Loucy (cell line): ENCODE measurements at regions not wholly inside any gene's neighbourhood (a gene's known extent, or its start where the extent isn't known, plus 50 kb on each side); places are given as distances from the start of the nearest gene placed in this dataset.
"Not testable (repeated sequence)": the region's sequence is repeated elsewhere in the genome, so short reads cannot be mapped to it uniquely, and the experiment has no call there.

Experiments
- H2AFZ ChIP-seq: fragments of 200-600 bp; sonication (generic); 2 replicates; pipeline ENCODE4 v1.6.0; 2016; ENCODE audit warnings: antibody characterized with exemption, mild to moderate bottlenecking, low read length, moderate library complexity
- H3F3A ChIP-seq: fragments of 200-600 bp; 2 replicates; pipeline ENCODE4 v1.6.0; 2016; ENCODE audit warnings: antibody characterized with exemption, low read depth, mild to moderate bottlenecking
- H3K27me3 ChIP-seq: fragments of 200-600 bp; sonication (generic); 2 replicates; pipeline ENCODE4 v1.6.1; 2014; ENCODE audit warnings: low read length, mild to moderate bottlenecking; ENCODE audit not compliant: insufficient read depth, poor library complexity, severe bottlenecking
- H3K36me3 ChIP-seq: fragments of 200-600 bp; sonication (generic); 2 replicates; pipeline ENCODE4 v1.6.1; 2016; ENCODE audit warnings: low read length; ENCODE audit not compliant: insufficient read depth
- H3K4me1 ChIP-seq: fragments of 200-600 bp; sonication (generic); 2 replicates; pipeline ENCODE4 v1.5.1; 2014; ENCODE audit warnings: low read length, mild to moderate bottlenecking; ENCODE audit not compliant: insufficient read depth, poor library complexity, severe bottlenecking
- H3K4me2 ChIP-seq: fragments of 200-600 bp; sonication (generic); 2 replicates; pipeline ENCODE4 v1.6.0; 2014; ENCODE audit warnings: antibody characterized with exemption, low read length, low read depth, mild to moderate bottlenecking; ENCODE audit not compliant: poor library complexity, severe bottlenecking
- H3K4me3 ChIP-seq: fragments of 200-600 bp; sonication (generic); 2 replicates; pipeline ENCODE4 v1.5.1; 2014; ENCODE audit warnings: low read length, mild to moderate bottlenecking, mixed read lengths; ENCODE audit not compliant: poor library complexity, severe bottlenecking
- H3K79me2 ChIP-seq: fragments of 200-600 bp; sonication (generic); 2 replicates; pipeline ENCODE4 v1.6.1; 2014; ENCODE audit warnings: low read length; ENCODE audit not compliant: insufficient read depth
- H3K9ac ChIP-seq: fragments of 200-600 bp; sonication (generic); 2 replicates; pipeline ENCODE4 v1.6.0; 2014; ENCODE audit warnings: mild to moderate bottlenecking, low read depth, low read length, moderate library complexity; ENCODE audit not compliant: poor library complexity, severe bottlenecking
- H3K9me2 ChIP-seq: fragments of 200-600 bp; sonication (generic); replicated peaks from 2 replicates; pipeline ENCODE4 v1.6.1; 2016; ENCODE audit warnings: low read depth, low read length, mixed read lengths
- H3K9me3 ChIP-seq: fragments of 200-600 bp; sonication (generic); 2 replicates; pipeline ENCODE4 v1.6.1; 2014; ENCODE audit warnings: mild to moderate bottlenecking, antibody characterized with exemption, low read length, low read depth; ENCODE audit not compliant: insufficient read depth
- H4K20me1 ChIP-seq: fragments of 200-600 bp; sonication (generic); 2 replicates; pipeline ENCODE4 v1.6.0; 2014; ENCODE audit warnings: antibody characterized with exemption, low read length, mild to moderate bottlenecking; ENCODE audit not compliant: insufficient read depth, poor library complexity, severe bottlenecking
- EZH2phosphoT487 ChIP-seq: fragments of 200-600 bp; IDR thresholded peaks from 2 replicates; pipeline ENCODE4 v1.6.1; 2018; ENCODE audit warnings: antibody characterized with exemption, mild to moderate bottlenecking, moderate library complexity, borderline replicate concordance
- TF ChIP-seq, protein P1 (sequence below): fragments of 200-600 bp; sonication (generic); conservative IDR thresholded peaks from 2 replicates; pipeline ENCODE4 v1.5.1; 2014; ENCODE audit warnings: mild to moderate bottlenecking, antibody characterized with exemption, low read length

DNA sequence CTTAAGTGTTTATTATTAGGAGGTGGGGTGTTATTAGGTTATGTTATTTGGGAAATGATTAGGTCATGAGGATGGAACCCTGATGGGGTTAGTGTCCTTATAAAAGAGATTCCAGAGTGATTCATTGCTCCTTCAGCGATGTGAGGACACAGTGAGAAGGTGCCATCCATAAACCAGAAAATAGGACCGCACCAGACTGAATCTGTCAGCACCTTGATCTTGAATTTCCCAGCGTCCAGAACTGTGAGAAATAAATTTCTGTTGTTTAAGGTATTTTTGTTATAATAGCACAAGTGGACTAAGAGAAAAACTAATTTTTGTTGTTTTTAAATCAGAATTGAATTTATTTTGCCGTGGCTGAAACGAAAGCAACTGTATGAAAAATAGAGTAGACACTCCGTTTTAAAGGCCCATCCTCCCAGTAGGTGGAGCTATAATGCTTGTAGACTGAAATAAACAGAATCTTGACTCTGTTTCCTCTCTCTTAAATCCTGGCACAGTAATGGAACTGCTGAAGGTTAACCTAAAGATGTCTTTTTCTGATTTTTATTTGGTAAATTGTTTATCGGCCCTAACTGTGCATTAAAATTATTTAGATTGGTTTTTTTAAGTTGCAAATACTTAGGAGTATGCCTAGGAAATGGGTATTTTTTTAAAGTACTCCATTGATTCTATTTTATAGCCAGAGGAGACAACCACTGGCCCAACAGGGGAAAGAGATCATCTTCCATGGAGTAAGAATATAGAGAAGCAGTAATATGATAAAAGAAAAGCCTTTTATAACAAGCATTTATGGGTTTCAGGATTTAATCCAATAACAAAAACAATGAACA, 133.2 kb upstream of the ADAMTS3 start:
- H3K79me2 ChIP-seq = no peaks in the 10 kb centered on the region
- no peaks in the 10 kb centered on the region for H3K9me3 ChIP-seq
- H3K9ac ChIP-seq = peak overlapping the region; percentile 29
- no peaks in the 10 kb centered on the region for H3F3A ChIP-seq
- H3K9me2 ChIP-seq = no peaks in the 10 kb centered on the region
- TF ChIP-seq EZH2phosphoT487 = no peak
- TF ChIP-seq, protein P1, sequence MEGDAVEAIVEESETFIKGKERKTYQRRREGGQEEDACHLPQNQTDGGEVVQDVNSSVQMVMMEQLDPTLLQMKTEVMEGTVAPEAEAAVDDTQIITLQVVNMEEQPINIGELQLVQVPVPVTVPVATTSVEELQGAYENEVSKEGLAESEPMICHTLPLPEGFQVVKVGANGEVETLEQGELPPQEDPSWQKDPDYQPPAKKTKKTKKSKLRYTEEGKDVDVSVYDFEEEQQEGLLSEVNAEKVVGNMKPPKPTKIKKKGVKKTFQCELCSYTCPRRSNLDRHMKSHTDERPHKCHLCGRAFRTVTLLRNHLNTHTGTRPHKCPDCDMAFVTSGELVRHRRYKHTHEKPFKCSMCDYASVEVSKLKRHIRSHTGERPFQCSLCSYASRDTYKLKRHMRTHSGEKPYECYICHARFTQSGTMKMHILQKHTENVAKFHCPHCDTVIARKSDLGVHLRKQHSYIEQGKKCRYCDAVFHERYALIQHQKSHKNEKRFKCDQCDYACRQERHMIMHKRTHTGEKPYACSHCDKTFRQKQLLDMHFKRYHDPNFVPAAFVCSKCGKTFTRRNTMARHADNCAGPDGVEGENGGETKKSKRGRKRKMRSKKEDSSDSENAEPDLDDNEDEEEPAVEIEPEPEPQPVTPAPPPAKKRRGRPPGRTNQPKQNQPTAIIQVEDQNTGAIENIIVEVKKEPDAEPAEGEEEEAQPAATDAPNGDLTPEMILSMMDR = peak; percentile 83
- no peaks in the 10 kb centered on the region for H3K27me3 ChIP-seq
- H3K4me1 ChIP-seq = no peaks in the 10 kb centered on the region
- peak overlapping the region; percentile 62 for H3K4me2 ChIP-seq
- no peaks in the 10 kb centered on the region for H3K36me3 ChIP-seq
- no peaks in the 10 kb centered on the region for H4K20me1 ChIP-seq
- H3K4me3 ChIP-seq = peak overlapping the region; percentile 71
- peak overlapping the region; percentile 87 for H2AFZ ChIP-seq

DNA sequence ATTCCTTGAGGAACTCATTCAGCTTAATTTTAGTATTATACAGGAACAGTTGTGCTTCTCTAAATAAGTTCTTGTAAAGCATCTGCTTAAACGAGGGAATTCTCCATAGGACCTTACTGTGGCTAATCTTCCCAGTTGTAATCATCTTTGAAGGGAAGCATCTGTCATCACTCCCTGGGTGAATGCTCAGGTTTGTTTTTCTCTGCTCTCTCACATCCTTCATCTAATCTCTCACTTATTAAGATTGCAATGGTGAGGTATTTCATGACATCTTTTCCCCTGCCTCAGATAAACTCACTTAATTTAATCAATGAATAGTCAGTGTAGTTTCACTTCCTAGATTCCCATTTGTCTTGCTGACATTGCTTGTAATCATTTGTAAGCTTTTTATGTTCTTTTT, 121.8 kb upstream of the ADAMTS3 start:
- H3K9me3 ChIP-seq = no peaks in the 10 kb centered on the region
- no peaks in the 10 kb centered on the region for H3K4me1 ChIP-seq
- H4K20me1 ChIP-seq = no peaks in the 10 kb centered on the region
- H3K36me3 ChIP-seq = no peaks in the 10 kb centered on the region
- TF ChIP-seq EZH2phosphoT487 = no peak
- TF ChIP-seq, protein P1 = no peak
- no peaks in the 10 kb centered on the region for H3K9me2 ChIP-seq
- no peaks in the 10 kb centered on the region for H3K27me3 ChIP-seq
- no peak overlapping the region for H3K4me2 ChIP-seq
- no peaks in the 10 kb centered on the region for H3K79me2 ChIP-seq
- no peak overlapping the region for H3K9ac ChIP-seq
- no peak overlapping the region for H2AFZ ChIP-seq
- H3K4me3 ChIP-seq = no peak overlapping the region
- no peaks in the 10 kb centered on the region for H3F3A ChIP-seq

DNA sequence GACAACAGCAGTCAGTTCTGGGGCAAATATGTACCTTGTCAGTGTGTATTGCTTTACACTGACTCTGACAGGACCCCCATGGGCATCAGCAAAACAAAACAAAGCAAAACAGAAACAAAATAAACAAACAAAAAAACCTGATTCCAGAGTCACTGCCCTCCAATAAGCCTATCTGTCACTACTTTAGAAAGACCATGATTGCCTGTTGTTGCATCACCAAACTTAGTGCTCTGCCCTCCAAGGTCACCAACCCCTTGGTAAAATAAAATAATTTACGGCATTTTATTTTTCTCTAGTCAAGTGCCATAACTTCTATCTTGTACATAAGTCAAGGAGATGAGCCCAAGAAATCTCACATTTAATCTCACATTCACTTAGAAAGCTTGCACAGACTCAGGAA, 120.9 kb upstream of the ADAMTS3 start:
- no peaks in the 10 kb centered on the region for H3K79me2 ChIP-seq
- H3K9me3 ChIP-seq = no peaks in the 10 kb centered on the region
- H4K20me1 ChIP-seq = no peaks in the 10 kb centered on the region
- H3K4me2 ChIP-seq = no peak overlapping the region
- no peaks in the 10 kb centered on the region for H3K27me3 ChIP-seq
- H3K9ac ChIP-seq = no peak overlapping the region
- H3K4me3 ChIP-seq = no peak overlapping the region
- H3K4me1 ChIP-seq = no peaks in the 10 kb centered on the region
- no peaks in the 10 kb centered on the region for H3K9me2 ChIP-seq
- no peaks in the 10 kb centered on the region for H3K36me3 ChIP-seq
- H3F3A ChIP-seq = no peaks in the 10 kb centered on the region
- TF ChIP-seq, protein P1 = no peak
- TF ChIP-seq EZH2phosphoT487 = no peak
- no peak overlapping the region for H2AFZ ChIP-seq

DNA sequence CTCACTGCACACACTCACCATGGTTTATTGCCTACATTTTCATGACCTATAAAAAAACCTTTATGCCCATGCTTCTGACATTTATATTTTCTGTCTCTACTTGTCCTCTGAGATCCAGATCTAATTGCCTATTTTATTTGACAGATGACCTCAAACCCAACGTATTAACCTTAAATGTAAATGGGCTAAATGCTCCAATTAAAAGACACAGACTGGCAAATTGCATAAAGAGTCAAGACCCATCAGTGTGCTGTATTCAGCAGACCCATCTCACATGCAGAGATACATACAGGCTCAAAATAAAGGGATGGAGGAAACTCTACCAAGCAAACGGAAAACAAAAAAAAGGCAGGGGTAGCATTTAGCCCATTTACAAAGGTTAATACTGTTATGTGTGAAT, 117.4 kb upstream of the ADAMTS3 start:
- H3K4me3 ChIP-seq, H3K4me2 ChIP-seq, H3K27me3 ChIP-seq, H4K20me1 ChIP-seq, H3K4me1 ChIP-seq, H3K9me2 ChIP-seq, H2AFZ ChIP-seq, H3F3A ChIP-seq, H3K36me3 ChIP-seq, H3K79me2 ChIP-seq, H3K9ac ChIP-seq, H3K9me3 ChIP-seq: not testable (repeated sequence)
